CD8-positive, alpha-beta memory T cell (primary cell): ENCODE measurements at regions not wholly inside any gene's neighbourhood (a gene's known extent, or its start where the extent isn't known, plus 50 kb on each side); places are given as distances from the start of the nearest gene placed in this dataset.
A peak's percentile ranks its signal among the peaks of the same experiment; 100 is the strongest.

Experiments used
- CTCF ChIA-PET: fragments of 350-600 bp; sonication (Branson Sonifier 250); formaldehyde crosslinking; loops from one replicate; lab custom pipeline; 2021; ENCODE audit warnings: antibody characterized with exemption; lab: Charles Lee
- POLR2A ChIA-PET: fragments of 350-600 bp; sonication (Branson Sonifier 250); formaldehyde crosslinking; loops from one replicate; lab custom pipeline; 2021; ENCODE audit warnings: antibody characterized with exemption; lab: Charles Lee
- DNase-seq, 5 donors: peaks; one replicate each; pipeline versions ENCODE4 v3.0.0 to v3.0.0-alpha.2; 2020 to 2022; ENCODE audit warnings: mixed read lengths in 1 of 5
- H3K27ac ChIP-seq: one replicate; pipeline ENCODE4 v1.7.0; 2013; ENCODE audit warnings: low read depth, mild to moderate bottlenecking, low read length, moderate library complexity
- H3K27me3 ChIP-seq: 2 replicates; pipeline ENCODE4 v1.7.0; 2013; ENCODE audit warnings: low read length, mild to moderate bottlenecking; ENCODE audit not compliant: insufficient read depth, poor library complexity, severe bottlenecking
- H3K36me3 ChIP-seq: 2 replicates; pipeline ENCODE4 v1.7.0; 2013; ENCODE audit warnings: mild to moderate bottlenecking, low read length, moderate library complexity; ENCODE audit not compliant: insufficient read depth
- H3K4me1 ChIP-seq: 2 replicates; pipeline ENCODE4 v1.7.0; 2013; ENCODE audit warnings: mild to moderate bottlenecking, low read length, moderate library complexity; ENCODE audit not compliant: insufficient read depth
- H3K4me3 ChIP-seq: 2 replicates; pipeline ENCODE4 v1.7.0; 2013; ENCODE audit warnings: mild to moderate bottlenecking, low read length
- H3K9me3 ChIP-seq: 2 replicates; pipeline ENCODE4 v1.7.0; 2013; ENCODE audit warnings: mild to moderate bottlenecking, low read length
- H3K27ac Mint-ChIP-seq, 8 donors: one replicate each; pipeline ENCODE4 v1.8.0; 2020 to 2021; ENCODE audit warnings: mixed read lengths in 8 of 8, mild to moderate bottlenecking in 6 of 8, inconsistent platforms in 3 of 8, moderate library complexity in 3 of 8
- H3K27me3 Mint-ChIP-seq, 2 donors: one replicate each; pipeline ENCODE4 v1.8.0; 2020 to 2021; ENCODE audit warnings: mixed read lengths in 2 of 2, mild to moderate bottlenecking in 1 of 2, moderate library complexity in 1 of 2
- H3K36me3 Mint-ChIP-seq, 3 donors: one replicate each; pipeline ENCODE4 v1.8.0; 2020 to 2021; ENCODE audit warnings: mixed read lengths in 3 of 3, inconsistent platforms in 1 of 3, mild to moderate bottlenecking in 1 of 3
- H3K4me1 Mint-ChIP-seq, 3 donors: one replicate each; pipeline ENCODE4 v1.8.0; 2020 to 2021; ENCODE audit warnings: mixed read lengths in 3 of 3, inconsistent platforms in 1 of 3, mild to moderate bottlenecking in 1 of 3
- H3K4me3 Mint-ChIP-seq, 7 donors: one replicate each; pipeline ENCODE4 v1.8.0; 2020 to 2021; ENCODE audit warnings: mixed read lengths in 7 of 7, mild to moderate bottlenecking in 6 of 7, moderate library complexity in 4 of 7, inconsistent platforms in 2 of 7
- H3K9me3 Mint-ChIP-seq, 5 donors: one replicate each; pipeline ENCODE4 v1.8.0; 2020 to 2022; ENCODE audit warnings: mixed read lengths in 5 of 5, mild to moderate bottlenecking in 3 of 5, moderate library complexity in 2 of 5, inconsistent platforms in 1 of 5

- Histone ChIP-seq H3K36me3 (no peaks in the 10 kb centered on the region), H3K27me3 (no peaks in the 10 kb centered on the region), H3K27ac (no peak overlapping the region), H3K4me3 (no peak overlapping the region), H3K9me3 (no peaks in the 10 kb centered on the region), H3K4me1 (peaks cover 8% of the 10 kb centered on the region)
- H3K27ac Mint-ChIP-seq = peak overlapping the region in 2 of 8 donors; percentile 43 to 72
- H3K9me3 Mint-ChIP-seq = no peaks in the 10 kb centered on the region
- no peaks in the 10 kb centered on the region for H3K36me3 Mint-ChIP-seq
- DNase-seq = no peak
- peaks cover 9 to 12% (median 11%) of the 10 kb centered on the region in 3 donors for H3K4me1 Mint-ChIP-seq
- CTCF ChIA-PET = interaction anchor here (0.9 to 1.3 kb wide), 3 partner anchors 11 to 99 kb away, joined by 3 to 4 read pairs (median 3); no protein-coding TSS in a partner anchor
- POLR2A ChIA-PET = no interaction called here
- H3K4me3 Mint-ChIP-seq = peak overlapping the region in 1 of 7 donors; percentile 15
- H3K27me3 Mint-ChIP-seq = peaks cover 0 to 2% of the 10 kb centered on the region in 2 donors
These were observed 76.6 kb upstream of the TP53I11 start for GRCh38 chr11:45027312-45027711.

- no peaks in the 10 kb centered on the region for H3K36me3 ChIP-seq
- DNase-seq = no peak
- no peak overlapping the region for H3K27ac Mint-ChIP-seq
- H3K27me3 Mint-ChIP-seq = peaks cover 0 to 2% of the 10 kb centered on the region in 2 donors
- ChIA-PET POLR2A (no interaction called here), CTCF (interaction anchor here (1.2 to 2.0 kb wide), 2 partner anchors 82 to 93 kb away, joined by 3 to 6 read pairs; no protein-coding TSS in a partner anchor)
- H3K4me3 ChIP-seq = no peak overlapping the region
- H3K9me3 Mint-ChIP-seq = no peaks in the 10 kb centered on the region
- no peaks in the 10 kb centered on the region for H3K9me3 ChIP-seq
- H3K36me3 Mint-ChIP-seq = no peaks in the 10 kb centered on the region
- peaks cover 8% of the 10 kb centered on the region for H3K4me1 ChIP-seq
- H3K27me3 ChIP-seq = no peaks in the 10 kb centered on the region
- peaks cover 9 to 12% (median 11%) of the 10 kb centered on the region in 3 donors for H3K4me1 Mint-ChIP-seq
- no peak overlapping the region for H3K27ac ChIP-seq
- no peak overlapping the region for H3K4me3 Mint-ChIP-seq
These were observed 78.4 kb upstream of the TP53I11 start for GRCh38 chr11:45028911-45029682.

GRCh38 chr11:45030778-45031177 is 80.1 kb upstream of the TP53I11 start:
- Histone ChIP-seq H3K4me1 (peaks cover 5% of the 10 kb centered on the region), H3K36me3 (no peaks in the 10 kb centered on the region), H3K27me3 (no peaks in the 10 kb centered on the region), H3K9me3 (no peaks in the 10 kb centered on the region), H3K27ac (no peak overlapping the region), H3K4me3 (no peak overlapping the region)
- POLR2A ChIA-PET = no interaction called here
- Mint-ChIP-seq H3K4me3 (no peak overlapping the region), H3K27me3 (no peaks in the 10 kb centered on the region), H3K36me3 (no peaks in the 10 kb centered on the region), H3K27ac (no peak overlapping the region), H3K4me1 (peaks cover 4 to 5% (median 5%) of the 10 kb centered on the region in 3 donors), H3K9me3 (no peaks in the 10 kb centered on the region)
- DNase-seq = no peak
- CTCF ChIA-PET = interaction anchor here (2.0 kb wide), 1 partner anchor 94 kb away, joined by 6 read pairs; no protein-coding TSS in a partner anchor

GRCh38 chr11:45031912-45032519 is 81.3 kb upstream of the TP53I11 start:
- H3K36me3 Mint-ChIP-seq = no peaks in the 10 kb centered on the region
- H3K27me3 Mint-ChIP-seq = no peaks in the 10 kb centered on the region
- no peak overlapping the region for H3K4me3 Mint-ChIP-seq
- no peak overlapping the region for H3K27ac Mint-ChIP-seq
- ChIA-PET POLR2A (no interaction called here), CTCF (interaction anchor here (1.1 to 2.3 kb wide), 2 partner anchors 72 to 96 kb away, joined by 3 to 6 read pairs; no protein-coding TSS in a partner anchor)
- H3K27me3 ChIP-seq = no peaks in the 10 kb centered on the region
- DNase-seq = no peak
- no peaks in the 10 kb centered on the region for H3K36me3 ChIP-seq
- no peaks in the 10 kb centered on the region for H3K4me1 Mint-ChIP-seq
- H3K9me3 Mint-ChIP-seq = no peaks in the 10 kb centered on the region
- no peaks in the 10 kb centered on the region for H3K4me1 ChIP-seq
- H3K4me3 ChIP-seq = no peak overlapping the region
- no peaks in the 10 kb centered on the region for H3K9me3 ChIP-seq
- H3K27ac ChIP-seq = no peak overlapping the region

- POLR2A ChIA-PET = no interaction called here
- peaks cover 4% of the 10 kb centered on the region for H3K9me3 ChIP-seq
- Mint-ChIP-seq H3K4me3 (no peak overlapping the region), H3K4me1 (no peaks in the 10 kb centered on the region), H3K27me3 (no peaks in the 10 kb centered on the region), H3K36me3 (peaks cover 0 to 9% (median 0%) of the 10 kb centered on the region in 3 donors), H3K9me3 (peaks cover 2 to 13% (median 4%) of the 10 kb centered on the region in 5 donors), H3K27ac (peak overlapping the region in 1 of 8 donors; percentile 14)
- H3K4me3 ChIP-seq = no peak overlapping the region
- CTCF ChIA-PET = no interaction called here
- no peaks in the 10 kb centered on the region for H3K4me1 ChIP-seq
- H3K36me3 ChIP-seq = no peaks in the 10 kb centered on the region
- H3K27me3 ChIP-seq = no peaks in the 10 kb centered on the region
- DNase-seq = no peak
- no peak overlapping the region for H3K27ac ChIP-seq
These were observed 84.7 kb upstream of the TP53I11 start for GRCh38 chr11:45035413-45035812.

GRCh38 chr11:45036010-45036409 is 85.3 kb upstream of the TP53I11 start:
- Histone ChIP-seq H3K36me3 (no peaks in the 10 kb centered on the region), H3K4me1 (no peaks in the 10 kb centered on the region), H3K27ac (no peak overlapping the region), H3K9me3 (peaks cover 4% of the 10 kb centered on the region), H3K4me3 (no peak overlapping the region), H3K27me3 (no peaks in the 10 kb centered on the region)
- ChIA-PET CTCF (interaction anchor here (1.1 kb wide), 1 partner anchor 67 kb away, joined by 3 read pairs; no protein-coding TSS in a partner anchor), POLR2A (no interaction called here)
- peaks cover 0 to 9% (median 0%) of the 10 kb centered on the region in 3 donors for H3K36me3 Mint-ChIP-seq
- peak overlapping the region in 1 of 8 donors; percentile 40 for H3K27ac Mint-ChIP-seq
- peaks cover 2 to 13% (median 4%) of the 10 kb centered on the region in 5 donors for H3K9me3 Mint-ChIP-seq
- no peak overlapping the region for H3K4me3 Mint-ChIP-seq
- H3K27me3 Mint-ChIP-seq = no peaks in the 10 kb centered on the region
- DNase-seq = no peak
- H3K4me1 Mint-ChIP-seq = no peaks in the 10 kb centered on the region

GRCh38 chr11:45036733-45037132 is 86.0 kb upstream of the TP53I11 start:
- CTCF ChIA-PET = interaction anchor here (1.1 kb wide), 1 partner anchor 66 kb away, joined by 3 read pairs; no protein-coding TSS in a partner anchor
- H3K4me1 ChIP-seq = no peaks in the 10 kb centered on the region
- Mint-ChIP-seq H3K4me1 (no peaks in the 10 kb centered on the region), H3K27me3 (no peaks in the 10 kb centered on the region), H3K36me3 (peaks cover 0 to 9% (median 0%) of the 10 kb centered on the region in 3 donors), H3K27ac (peak overlapping the region in 1 of 8 donors; percentile 50), H3K4me3 (no peak overlapping the region), H3K9me3 (peaks cover 2 to 13% (median 4%) of the 10 kb centered on the region in 5 donors)
- H3K4me3 ChIP-seq = no peak overlapping the region
- POLR2A ChIA-PET = no interaction called here
- no peak for DNase-seq
- no peak overlapping the region for H3K27ac ChIP-seq
- no peaks in the 10 kb centered on the region for H3K36me3 ChIP-seq
- H3K27me3 ChIP-seq = no peaks in the 10 kb centered on the region
- peaks cover 4% of the 10 kb centered on the region for H3K9me3 ChIP-seq
